ENCODE measurements at regions not wholly inside any gene's neighbourhood (a gene's known extent, or its start where the extent isn't known, plus 50 kb on each side); places are given as distances from the start of the nearest gene placed in this dataset.

DNA sequence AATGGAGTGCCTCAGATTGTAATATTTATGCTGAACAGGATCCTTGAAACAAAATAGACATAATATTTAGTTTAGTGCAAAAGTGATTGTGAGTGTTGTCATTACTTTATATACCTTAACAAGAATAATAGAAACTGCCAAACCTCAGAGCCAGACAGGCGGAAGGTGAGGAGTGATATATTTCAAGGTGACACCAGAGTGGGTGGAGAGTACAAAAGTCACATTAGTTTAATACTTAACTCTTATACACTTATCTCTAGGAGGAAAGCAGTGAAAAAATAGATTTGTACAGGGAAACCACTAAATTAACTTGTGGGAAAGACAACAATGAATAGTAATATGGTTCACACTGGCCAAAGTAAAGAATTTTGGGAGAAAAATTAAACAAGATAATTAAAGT lies 342.8 kb upstream of the NDST4 start:
- TF ChIP-seq, protein P1, sequence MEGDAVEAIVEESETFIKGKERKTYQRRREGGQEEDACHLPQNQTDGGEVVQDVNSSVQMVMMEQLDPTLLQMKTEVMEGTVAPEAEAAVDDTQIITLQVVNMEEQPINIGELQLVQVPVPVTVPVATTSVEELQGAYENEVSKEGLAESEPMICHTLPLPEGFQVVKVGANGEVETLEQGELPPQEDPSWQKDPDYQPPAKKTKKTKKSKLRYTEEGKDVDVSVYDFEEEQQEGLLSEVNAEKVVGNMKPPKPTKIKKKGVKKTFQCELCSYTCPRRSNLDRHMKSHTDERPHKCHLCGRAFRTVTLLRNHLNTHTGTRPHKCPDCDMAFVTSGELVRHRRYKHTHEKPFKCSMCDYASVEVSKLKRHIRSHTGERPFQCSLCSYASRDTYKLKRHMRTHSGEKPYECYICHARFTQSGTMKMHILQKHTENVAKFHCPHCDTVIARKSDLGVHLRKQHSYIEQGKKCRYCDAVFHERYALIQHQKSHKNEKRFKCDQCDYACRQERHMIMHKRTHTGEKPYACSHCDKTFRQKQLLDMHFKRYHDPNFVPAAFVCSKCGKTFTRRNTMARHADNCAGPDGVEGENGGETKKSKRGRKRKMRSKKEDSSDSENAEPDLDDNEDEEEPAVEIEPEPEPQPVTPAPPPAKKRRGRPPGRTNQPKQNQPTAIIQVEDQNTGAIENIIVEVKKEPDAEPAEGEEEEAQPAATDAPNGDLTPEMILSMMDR (IDR thresholded peaks at IDR 0.05), result no peak
- TF ChIP-seq EP300 (IDR thresholded peaks at IDR 0.05), result no peak
- TF ChIP-seq POLR2A (IDR thresholded peaks at IDR 0.05), result no peak
- TF ChIP-seq POLR2AphosphoS5 (IDR thresholded peaks at IDR 0.05), result no peak

All from suprapubic skin (tissue), 4 donors.